ENCODE measurements at regions not wholly inside any gene's neighbourhood (a gene's known extent, or its start where the extent isn't known, plus 50 kb on each side); places are given as distances from the start of the nearest gene placed in this dataset.

- Mint-ChIP-seq H3K36me3 (peaks cover 24% of the 10 kb centered on the region), H3K4me1 (no peaks in the 10 kb centered on the region), H3K4me3 (no peak overlapping the region), H3K27me3 (ENCODE audit: low read depth) (peaks cover 6% of the 10 kb centered on the region; the same call in 1 of the 2 replicates), H3K9me3 (peaks cover 44% of the 10 kb centered on the region), H3K27ac (no peak overlapping the region)
- ChIA-PET CTCF (no interaction called here), POLR2A (no interaction called here)
- no peak for TF ChIP-seq ZNF317 (CRISPR knock-in tag; IDR thresholded peaks at IDR 0.05; ENCODE audit: borderline replicate concordance, low read depth)
- DNase-seq (ENCODE audit: low spot score) (no peak), ATAC-seq (no peak)
These were observed 513.6 kb downstream of the BCL11B start for GRCh38 chr14:98758440-98758839.

GRCh38 chr14:98761993-98762392, 510.0 kb downstream of the BCL11B start:
- TF ChIP-seq FOXP1 (CRISPR knock-in tag; IDR thresholded peaks at IDR 0.05; ENCODE audit: borderline replicate concordance) (no peak), NR3C1 (CRISPR knock-in tag; conservative IDR thresholded peaks at IDR 0.05; ENCODE audit: low read depth) (no peak), ZNF121 (CRISPR knock-in tag; IDR thresholded peaks at IDR 0.05) (no peak), STAT6 (CRISPR knock-in tag; conservative IDR thresholded peaks at IDR 0.05; ENCODE audit: low read depth) (no peak), ZNF232 (CRISPR knock-in tag; IDR thresholded peaks at IDR 0.05) (no peak), MXD4 (CRISPR knock-in tag; IDR thresholded peaks at IDR 0.05; ENCODE audit: borderline replicate concordance) (no peak), JAZF1 (CRISPR knock-in tag; IDR thresholded peaks at IDR 0.05) (no peak), ZNF512 (CRISPR knock-in tag; IDR thresholded peaks at IDR 0.05; ENCODE audit: borderline replicate concordance) (no peak), SP1 (CRISPR knock-in tag; conservative IDR thresholded peaks at IDR 0.05) (no peak), ZNF423 (CRISPR knock-in tag; IDR thresholded peaks at IDR 0.05) (no peak), HMGXB4 (CRISPR knock-in tag; IDR thresholded peaks at IDR 0.05) (no peak), E2F4 (CRISPR knock-in tag; IDR thresholded peaks at IDR 0.05; ENCODE audit: borderline replicate concordance, low read depth) (no peak), RELA (CRISPR knock-in tag; IDR thresholded peaks at IDR 0.05; ENCODE audit: borderline replicate concordance) (no peak), GTF2I (CRISPR knock-in tag; conservative IDR thresholded peaks at IDR 0.05) (no peak), RORB (CRISPR knock-in tag; IDR thresholded peaks at IDR 0.05) (no peak), PRRX2 (CRISPR knock-in tag; IDR thresholded peaks at IDR 0.05) (no peak)
- ChIA-PET POLR2A (no interaction called here), CTCF (no interaction called here)
- DNase-seq (ENCODE audit: low spot score) = no peak
- Mint-ChIP-seq H3K4me3 (no peak overlapping the region), H3K27ac (no peak overlapping the region), H3K27me3 (ENCODE audit: low read depth) (peaks cover 4% of the 10 kb centered on the region; the same call in 1 of the 2 replicates), H3K36me3 (peaks cover 12% of the 10 kb centered on the region), H3K9me3 (peaks cover 26% of the 10 kb centered on the region), H3K4me1 (peaks cover 8% of the 10 kb centered on the region)
- no peak for ATAC-seq

- Mint-ChIP-seq H3K9me3 (peaks cover 17% of the 10 kb centered on the region), H3K27ac (no peak overlapping the region), H3K36me3 (peaks cover 10% of the 10 kb centered on the region), H3K4me3 (no peak overlapping the region), H3K4me1 (peaks cover 9% of the 10 kb centered on the region), H3K27me3 (ENCODE audit: low read depth) (no peaks in the 10 kb centered on the region; the same call in 1 of the 2 replicates)
- ATAC-seq (no peak), DNase-seq (ENCODE audit: low spot score) (no peak)
- ChIA-PET CTCF (no interaction called here), POLR2A (no interaction called here)
- TF ChIP-seq ETV6 (CRISPR knock-in tag; IDR thresholded peaks at IDR 0.05) = no peak
- TF ChIP-seq NR1H2 (CRISPR knock-in tag; IDR thresholded peaks at IDR 0.05) = no peak
- TF ChIP-seq TCF7 (CRISPR knock-in tag; IDR thresholded peaks at IDR 0.05; ENCODE audit: low read depth) = no peak
- TF ChIP-seq EMX1 (CRISPR knock-in tag; IDR thresholded peaks at IDR 0.05) = no peak
- no peak for TF ChIP-seq ZNF121 (CRISPR knock-in tag; IDR thresholded peaks at IDR 0.05)
- no peak for TF ChIP-seq FOXJ3 (CRISPR knock-in tag; IDR thresholded peaks at IDR 0.05; ENCODE audit: borderline replicate concordance)
- TF ChIP-seq ZNF281 (CRISPR knock-in tag; IDR thresholded peaks at IDR 0.05) = no peak
- TF ChIP-seq NR2C2 (CRISPR knock-in tag; IDR thresholded peaks at IDR 0.05) = no peak
These were observed 505.2 kb downstream of the BCL11B start for GRCh38 chr14:98766818-98767217.

Measured in WTC11 (cell line).